Panc1 (cell line): ENCODE measurements at regions not wholly inside any gene's neighbourhood (a gene's known extent, or its start where the extent isn't known, plus 50 kb on each side); places are given as distances from the start of the nearest gene placed in this dataset.

Experiments
- POLR2AphosphoS5 ChIP-seq: IDR thresholded peaks from 2 replicates; pipeline ENCODE4 v1.6.1; 2012; ENCODE audit warnings: mild to moderate bottlenecking, low read depth, low read length, moderate library complexity
- SIN3A ChIP-seq: IDR thresholded peaks from 2 replicates; pipeline ENCODE4 v1.6.1; 2012; ENCODE audit warnings: low read depth, mild to moderate bottlenecking, low read length, moderate library complexity, borderline replicate concordance; ENCODE audit not compliant: insufficient read depth
- TCF7L2 ChIP-seq: IDR thresholded peaks from 2 replicates; pipeline ENCODE4 v1.6.1; 2011; ENCODE audit warnings: mild to moderate bottlenecking, low read depth, low read length, inconsistent platforms
- TF ChIP-seq, protein P1 (sequence below): fragments of 450-650 bp; IDR thresholded peaks from 2 replicates; pipeline ENCODE4 v1.5.1; 2017; ENCODE audit warnings: mild to moderate bottlenecking
- TF ChIP-seq, protein P2 (sequence below), 2 experiments: IDR thresholded peaks; 2 replicates each; pipeline ENCODE4 v1.6.1; 2011 to 2012; ENCODE audit warnings: low read depth in 2 of 2, control low read depth in 1 of 2, low read length in 1 of 2, mild to moderate bottlenecking in 1 of 2, moderate library complexity in 1 of 2; ENCODE audit not compliant: insufficient read depth in 1 of 2

DNA sequence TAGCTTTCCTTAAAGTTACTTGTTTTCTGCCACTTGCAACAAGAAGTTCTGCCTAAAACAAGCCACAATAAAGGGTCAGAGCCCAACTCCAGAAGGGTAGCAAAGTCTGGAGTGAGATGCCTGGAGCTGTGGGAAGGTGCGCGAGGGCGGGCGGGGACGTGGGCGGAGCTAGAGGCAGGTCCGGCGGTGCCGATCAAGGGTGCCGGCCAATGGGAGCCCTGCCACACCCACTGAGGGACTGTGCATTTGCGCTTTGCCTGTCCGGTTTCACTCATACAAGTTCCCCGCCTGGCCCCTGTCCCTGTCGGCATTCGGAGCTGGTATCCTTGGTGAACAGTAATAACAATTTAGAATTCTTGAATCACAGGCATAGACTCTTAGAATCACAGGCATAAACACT is 732.4 kb downstream of the MATN1 start:
- TF ChIP-seq, protein P1, sequence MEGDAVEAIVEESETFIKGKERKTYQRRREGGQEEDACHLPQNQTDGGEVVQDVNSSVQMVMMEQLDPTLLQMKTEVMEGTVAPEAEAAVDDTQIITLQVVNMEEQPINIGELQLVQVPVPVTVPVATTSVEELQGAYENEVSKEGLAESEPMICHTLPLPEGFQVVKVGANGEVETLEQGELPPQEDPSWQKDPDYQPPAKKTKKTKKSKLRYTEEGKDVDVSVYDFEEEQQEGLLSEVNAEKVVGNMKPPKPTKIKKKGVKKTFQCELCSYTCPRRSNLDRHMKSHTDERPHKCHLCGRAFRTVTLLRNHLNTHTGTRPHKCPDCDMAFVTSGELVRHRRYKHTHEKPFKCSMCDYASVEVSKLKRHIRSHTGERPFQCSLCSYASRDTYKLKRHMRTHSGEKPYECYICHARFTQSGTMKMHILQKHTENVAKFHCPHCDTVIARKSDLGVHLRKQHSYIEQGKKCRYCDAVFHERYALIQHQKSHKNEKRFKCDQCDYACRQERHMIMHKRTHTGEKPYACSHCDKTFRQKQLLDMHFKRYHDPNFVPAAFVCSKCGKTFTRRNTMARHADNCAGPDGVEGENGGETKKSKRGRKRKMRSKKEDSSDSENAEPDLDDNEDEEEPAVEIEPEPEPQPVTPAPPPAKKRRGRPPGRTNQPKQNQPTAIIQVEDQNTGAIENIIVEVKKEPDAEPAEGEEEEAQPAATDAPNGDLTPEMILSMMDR, result no peak
- TF ChIP-seq POLR2AphosphoS5 (no peak), SIN3A (no peak), TCF7L2 (no peak)
- TF ChIP-seq, protein P2, sequence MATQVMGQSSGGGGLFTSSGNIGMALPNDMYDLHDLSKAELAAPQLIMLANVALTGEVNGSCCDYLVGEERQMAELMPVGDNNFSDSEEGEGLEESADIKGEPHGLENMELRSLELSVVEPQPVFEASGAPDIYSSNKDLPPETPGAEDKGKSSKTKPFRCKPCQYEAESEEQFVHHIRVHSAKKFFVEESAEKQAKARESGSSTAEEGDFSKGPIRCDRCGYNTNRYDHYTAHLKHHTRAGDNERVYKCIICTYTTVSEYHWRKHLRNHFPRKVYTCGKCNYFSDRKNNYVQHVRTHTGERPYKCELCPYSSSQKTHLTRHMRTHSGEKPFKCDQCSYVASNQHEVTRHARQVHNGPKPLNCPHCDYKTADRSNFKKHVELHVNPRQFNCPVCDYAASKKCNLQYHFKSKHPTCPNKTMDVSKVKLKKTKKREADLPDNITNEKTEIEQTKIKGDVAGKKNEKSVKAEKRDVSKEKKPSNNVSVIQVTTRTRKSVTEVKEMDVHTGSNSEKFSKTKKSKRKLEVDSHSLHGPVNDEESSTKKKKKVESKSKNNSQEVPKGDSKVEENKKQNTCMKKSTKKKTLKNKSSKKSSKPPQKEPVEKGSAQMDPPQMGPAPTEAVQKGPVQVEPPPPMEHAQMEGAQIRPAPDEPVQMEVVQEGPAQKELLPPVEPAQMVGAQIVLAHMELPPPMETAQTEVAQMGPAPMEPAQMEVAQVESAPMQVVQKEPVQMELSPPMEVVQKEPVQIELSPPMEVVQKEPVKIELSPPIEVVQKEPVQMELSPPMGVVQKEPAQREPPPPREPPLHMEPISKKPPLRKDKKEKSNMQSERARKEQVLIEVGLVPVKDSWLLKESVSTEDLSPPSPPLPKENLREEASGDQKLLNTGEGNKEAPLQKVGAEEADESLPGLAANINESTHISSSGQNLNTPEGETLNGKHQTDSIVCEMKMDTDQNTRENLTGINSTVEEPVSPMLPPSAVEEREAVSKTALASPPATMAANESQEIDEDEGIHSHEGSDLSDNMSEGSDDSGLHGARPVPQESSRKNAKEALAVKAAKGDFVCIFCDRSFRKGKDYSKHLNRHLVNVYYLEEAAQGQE (IDR thresholded peaks at IDR 0.05; ENCODE audit: insufficient read depth in 1 of 2, low read depth in 2 of 2, low read length in 1 of 2), result no peak
